Peyer's patch (tissue), 4 donors: ENCODE measurements at regions not wholly inside any gene's neighbourhood (a gene's known extent, or its start where the extent isn't known, plus 50 kb on each side); places are given as distances from the start of the nearest gene placed in this dataset.

ENCODE experiments used
- DNase-seq, 3 donors: peaks; one replicate each; pipeline ENCODE4 v3.0.0-alpha.2; 2017 to 2019
- H3K27ac ChIP-seq, 4 donors: fragments of 200-600 bp; sonication (generic); one replicate each; pipeline ENCODE4 v1.5.1; 2016 to 2019
- H3K27me3 ChIP-seq, 2 donors: fragments of 200-600 bp; sonication (generic); one replicate each; pipeline ENCODE4 v1.5.1; 2019
- H3K36me3 ChIP-seq, 3 donors: fragments of 200-600 bp; sonication (generic); one replicate each; pipeline ENCODE4 v1.5.1; 2016 to 2019
- H3K4me1 ChIP-seq, 4 donors: fragments of 200-600 bp; sonication (generic); one replicate each; pipeline ENCODE4 v1.5.1; 2016 to 2019
- H3K4me3 ChIP-seq, 4 donors: fragments of 200-600 bp; sonication (generic); 1 replicate in 3 of 4; 2 replicates in 1 of 4; pipeline ENCODE4 v1.5.1; 2016 to 2019; ENCODE audit warnings: mild to moderate bottlenecking in 1 of 4
- H3K9me3 ChIP-seq, 4 donors: fragments of 200-600 bp; sonication (generic); one replicate each; pipeline ENCODE4 v1.5.1; 2016 to 2019; ENCODE audit warnings: mild to moderate bottlenecking in 1 of 4
- POLR2A ChIP-seq, 2 donors: fragments of 450-650 bp; IDR thresholded peaks; one replicate each; pipeline ENCODE4 v1.5.1; 2017; ENCODE audit warnings: antibody characterized with exemption in 2 of 2, mild to moderate bottlenecking in 2 of 2, moderate library complexity in 2 of 2
- TF ChIP-seq, protein P1 (sequence below), 6 experiments: fragments of 450-650 bp in 4 of 6; fragments of 200-600 bp in 2 of 6; sonication (generic) in 1 of 6; IDR thresholded peaks; one replicate each; pipeline ENCODE4 v1.5.1; 2017 to 2019; ENCODE audit warnings: antibody characterized with exemption in 6 of 6, mild to moderate bottlenecking in 3 of 6, moderate library complexity in 1 of 6

DNA sequence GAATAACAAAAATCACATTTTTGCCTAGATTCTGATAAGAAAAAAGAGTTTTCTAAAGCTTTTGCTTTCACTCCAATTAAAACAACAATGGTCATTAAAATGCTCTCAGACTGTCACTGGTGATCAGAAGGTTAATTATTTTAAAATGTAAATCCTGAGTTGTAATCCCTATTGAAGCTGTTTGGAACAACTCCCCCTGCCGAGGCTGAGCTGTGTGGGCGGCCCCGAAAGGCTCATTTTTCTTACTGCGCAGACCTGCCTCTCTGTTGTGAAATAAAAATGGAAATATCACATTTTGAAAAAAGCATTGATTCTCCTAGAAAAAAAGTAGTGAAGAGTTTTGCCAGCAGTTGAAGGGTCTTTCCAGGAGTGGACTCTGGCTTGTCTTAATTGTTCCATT is 174.8 kb upstream of the CDKN3 start:
- H3K4me1 ChIP-seq: peaks cover 0 to 4% (median 0%) of the 10 kb centered on the region in 4 donors
- TF ChIP-seq, protein P1, sequence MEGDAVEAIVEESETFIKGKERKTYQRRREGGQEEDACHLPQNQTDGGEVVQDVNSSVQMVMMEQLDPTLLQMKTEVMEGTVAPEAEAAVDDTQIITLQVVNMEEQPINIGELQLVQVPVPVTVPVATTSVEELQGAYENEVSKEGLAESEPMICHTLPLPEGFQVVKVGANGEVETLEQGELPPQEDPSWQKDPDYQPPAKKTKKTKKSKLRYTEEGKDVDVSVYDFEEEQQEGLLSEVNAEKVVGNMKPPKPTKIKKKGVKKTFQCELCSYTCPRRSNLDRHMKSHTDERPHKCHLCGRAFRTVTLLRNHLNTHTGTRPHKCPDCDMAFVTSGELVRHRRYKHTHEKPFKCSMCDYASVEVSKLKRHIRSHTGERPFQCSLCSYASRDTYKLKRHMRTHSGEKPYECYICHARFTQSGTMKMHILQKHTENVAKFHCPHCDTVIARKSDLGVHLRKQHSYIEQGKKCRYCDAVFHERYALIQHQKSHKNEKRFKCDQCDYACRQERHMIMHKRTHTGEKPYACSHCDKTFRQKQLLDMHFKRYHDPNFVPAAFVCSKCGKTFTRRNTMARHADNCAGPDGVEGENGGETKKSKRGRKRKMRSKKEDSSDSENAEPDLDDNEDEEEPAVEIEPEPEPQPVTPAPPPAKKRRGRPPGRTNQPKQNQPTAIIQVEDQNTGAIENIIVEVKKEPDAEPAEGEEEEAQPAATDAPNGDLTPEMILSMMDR (IDR thresholded peaks at IDR 0.05): no peak
- TF ChIP-seq POLR2A (IDR thresholded peaks at IDR 0.05): no peak
- no peak for DNase-seq
- no peaks in the 10 kb centered on the region for H3K27me3 ChIP-seq
- no peaks in the 10 kb centered on the region for H3K9me3 ChIP-seq
- H3K4me3 ChIP-seq: no peak overlapping the region
- no peak overlapping the region for H3K27ac ChIP-seq
- no peaks in the 10 kb centered on the region for H3K36me3 ChIP-seq

DNA sequence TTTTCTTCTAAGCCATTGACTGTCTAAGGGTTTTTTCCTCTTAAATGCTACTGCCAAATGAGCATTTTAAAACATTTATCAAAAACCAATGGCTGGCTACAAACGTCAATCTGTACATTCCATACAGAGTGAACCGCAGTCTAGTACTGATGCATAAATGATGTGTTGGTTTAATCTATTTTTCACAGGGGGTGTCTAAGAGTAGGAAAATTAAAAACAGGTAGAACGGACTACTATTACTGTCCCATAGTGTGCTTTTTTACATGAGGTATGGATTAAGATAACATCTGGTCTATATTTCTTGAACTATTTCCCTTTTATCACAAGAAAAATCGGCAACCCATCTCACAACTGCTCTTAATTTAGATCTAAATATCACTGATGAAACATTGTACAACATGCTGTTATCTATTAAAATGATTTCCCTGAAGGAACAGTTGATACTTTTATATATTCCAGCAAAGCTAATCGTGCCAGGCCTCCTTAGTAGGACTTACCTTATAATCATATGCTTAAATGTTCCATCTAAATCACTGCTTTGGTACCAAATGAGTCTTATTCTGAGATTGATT is 172.9 kb upstream of the CDKN3 start:
- TF ChIP-seq POLR2A (IDR thresholded peaks at IDR 0.05): no peak
- TF ChIP-seq, protein P1 (IDR thresholded peaks at IDR 0.05): no peak
- no peaks in the 10 kb centered on the region for H3K27me3 ChIP-seq
- no peaks in the 10 kb centered on the region for H3K9me3 ChIP-seq
- H3K4me1 ChIP-seq: peaks cover 0 to 4% (median 0%) of the 10 kb centered on the region in 4 donors
- no peaks in the 10 kb centered on the region for H3K36me3 ChIP-seq
- no peak for DNase-seq
- no peak overlapping the region for H3K4me3 ChIP-seq
- no peak overlapping the region for H3K27ac ChIP-seq

DNA sequence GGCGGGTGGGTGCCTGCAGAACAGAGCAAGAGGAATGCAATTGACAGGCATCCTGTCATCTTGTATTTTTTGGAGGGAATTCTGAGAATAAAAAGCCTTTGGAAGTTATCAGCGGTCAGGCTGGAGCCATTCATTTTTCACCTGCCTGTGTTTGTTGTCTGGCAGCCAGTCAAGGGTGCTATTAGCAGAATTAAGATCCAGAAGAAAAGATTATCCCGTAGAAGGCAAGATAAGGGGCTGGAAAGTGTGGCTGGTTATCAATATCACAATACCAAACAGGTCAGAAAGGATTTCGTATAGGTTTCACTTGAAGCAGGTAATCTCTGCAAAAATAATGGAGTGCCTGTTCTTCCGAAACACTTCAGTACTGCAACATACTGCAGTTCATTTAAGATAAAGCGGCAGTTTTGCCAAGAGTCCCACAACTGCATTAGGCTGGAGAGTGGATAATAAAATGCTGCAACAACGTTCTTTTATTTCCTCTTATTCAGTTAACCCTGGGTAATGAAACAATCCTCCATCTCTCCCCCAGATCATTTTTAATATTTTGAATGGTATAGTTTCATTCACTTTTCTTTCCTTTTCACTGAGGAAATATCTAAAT is 171.2 kb upstream of the CDKN3 start:
- H3K36me3 ChIP-seq: no peaks in the 10 kb centered on the region
- H3K27me3 ChIP-seq: no peaks in the 10 kb centered on the region
- no peak for DNase-seq
- H3K4me1 ChIP-seq: peaks cover 0 to 4% (median 0%) of the 10 kb centered on the region in 4 donors
- no peak overlapping the region for H3K27ac ChIP-seq
- no peak overlapping the region for H3K4me3 ChIP-seq
- TF ChIP-seq, protein P1 (IDR thresholded peaks at IDR 0.05): no peak
- TF ChIP-seq POLR2A (IDR thresholded peaks at IDR 0.05): no peak
- H3K9me3 ChIP-seq: no peaks in the 10 kb centered on the region

DNA sequence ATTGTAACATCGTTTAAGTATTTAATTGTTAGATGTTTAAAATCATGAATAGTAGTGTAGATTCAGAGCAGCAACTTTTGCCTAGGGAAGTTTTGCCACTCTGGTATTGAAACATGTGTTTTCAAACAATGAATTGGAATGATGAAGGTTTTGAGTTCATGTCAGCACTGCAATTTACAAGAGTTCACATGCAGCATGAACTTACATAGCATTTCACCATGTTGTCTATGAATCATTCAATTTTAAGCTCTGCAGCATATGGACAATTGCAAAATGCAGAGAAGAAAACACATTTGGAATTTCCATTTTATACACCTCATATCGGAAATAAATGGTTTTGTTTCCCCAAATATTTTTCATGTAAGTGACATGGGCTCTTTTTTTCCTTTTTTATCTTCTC is 170.7 kb upstream of the CDKN3 start:
- DNase-seq: no peak
- Histone ChIP-seq H3K4me3 (no peak overlapping the region), H3K36me3 (no peaks in the 10 kb centered on the region), H3K27me3 (no peaks in the 10 kb centered on the region), H3K27ac (no peak overlapping the region), H3K4me1 (peaks cover 0 to 4% (median 0%) of the 10 kb centered on the region in 4 donors), H3K9me3 (no peaks in the 10 kb centered on the region)
- no peak for TF ChIP-seq POLR2A (IDR thresholded peaks at IDR 0.05)
- TF ChIP-seq, protein P1 (IDR thresholded peaks at IDR 0.05): no peak

DNA sequence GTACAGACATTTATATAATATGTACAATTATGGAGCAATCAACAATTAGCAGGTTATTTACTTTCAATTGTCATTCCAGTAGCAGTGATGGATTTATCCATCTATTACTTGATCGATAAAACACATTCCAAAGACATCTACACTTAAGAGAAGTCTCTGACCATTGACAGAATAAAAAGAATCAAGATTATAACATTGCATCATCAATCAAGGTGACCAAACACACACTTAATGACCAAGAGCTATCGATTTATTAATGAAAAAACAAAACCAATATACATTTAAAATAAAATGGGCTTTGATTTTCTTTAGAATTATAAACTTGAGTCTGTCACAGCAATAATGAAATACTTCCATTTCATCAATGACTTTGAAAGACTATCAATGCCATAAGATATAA is 170.2 kb upstream of the CDKN3 start:
- no peaks in the 10 kb centered on the region for H3K9me3 ChIP-seq
- no peak overlapping the region for H3K27ac ChIP-seq
- H3K36me3 ChIP-seq: no peaks in the 10 kb centered on the region
- no peak overlapping the region for H3K4me3 ChIP-seq
- H3K27me3 ChIP-seq: no peaks in the 10 kb centered on the region
- TF ChIP-seq, protein P1 (IDR thresholded peaks at IDR 0.05): no peak
- TF ChIP-seq POLR2A (IDR thresholded peaks at IDR 0.05): no peak
- H3K4me1 ChIP-seq: peaks cover 0 to 4% (median 0%) of the 10 kb centered on the region in 4 donors
- no peak for DNase-seq
